ENCODE measurements at regions not wholly inside any gene's neighbourhood (a gene's known extent, or its start where the extent isn't known, plus 50 kb on each side); places are given as distances from the start of the nearest gene placed in this dataset.

GRCh38 chr7:17132726-17133125, 165.7 kb upstream of the AHR start:
- TF ChIP-seq CTCF (IDR thresholded peaks at IDR 0.05) (no peak), POLR2AphosphoS5 (IDR thresholded peaks at IDR 0.05; ENCODE audit: insufficient read depth in 1 of 2, low read depth in 1 of 2) (no peak)

Data from vagina (tissue), 2 donors.